Transverse colon (tissue), 4 donors: ENCODE measurements at regions not wholly inside any gene's neighbourhood (a gene's known extent, or its start where the extent isn't known, plus 50 kb on each side); places are given as distances from the start of the nearest gene placed in this dataset.

ENCODE experiments used
- DNase-seq: peaks from one replicate; pipeline ENCODE4 v3.0.0-alpha.2; 2019
- H3K27ac ChIP-seq, 4 donors: fragments of 200-600 bp; sonication (generic); 2 replicates each; pipeline ENCODE4 v1.5.1; 2016 to 2018; ENCODE audit warnings: inconsistent platforms in 4 of 4
- H3K27me3 ChIP-seq: fragments of 200-600 bp; sonication (generic); 2 replicates; pipeline ENCODE4 v1.5.1; 2017; ENCODE audit warnings: inconsistent platforms
- H3K36me3 ChIP-seq, 4 donors: fragments of 200-600 bp; sonication (generic); 2 replicates each; pipeline ENCODE4 v1.5.1; 2017 to 2019; ENCODE audit warnings: inconsistent platforms in 4 of 4
- H3K4me1 ChIP-seq, 4 donors: fragments of 200-600 bp; sonication (generic); 2 replicates each; pipeline ENCODE4 v1.5.1; 2017 to 2020; ENCODE audit warnings: inconsistent platforms in 4 of 4
- H3K4me3 ChIP-seq, 4 donors: fragments of 200-600 bp; sonication (generic); 1 replicate in 1 of 4; 2 replicates in 3 of 4; pipeline versions ENCODE4 v1.5.1 to v1.6.1; 2017 to 2019; ENCODE audit warnings: inconsistent platforms in 4 of 4
- H3K9me3 ChIP-seq, 2 donors: fragments of 200-600 bp; sonication (generic); 2 replicates each; pipeline ENCODE4 v1.5.1; 2017 to 2019; ENCODE audit warnings: inconsistent platforms in 2 of 2
- EP300 ChIP-seq: sonication (generic); formaldehyde crosslinking; IDR thresholded peaks from one replicate; pipeline ENCODE4 v1.6.1; 2017; ENCODE audit warnings: antibody characterized with exemption, low read depth
- POLR2A ChIP-seq: fragments of 450-650 bp; IDR thresholded peaks from one replicate; pipeline ENCODE4 v1.6.1; 2016; ENCODE audit warnings: antibody characterized with exemption, mild to moderate bottlenecking, moderate library complexity
- POLR2AphosphoS5 ChIP-seq, 3 donors: sonication (generic); formaldehyde crosslinking; IDR thresholded peaks; one replicate each; pipeline ENCODE4 v1.6.1; 2016; ENCODE audit warnings: antibody characterized with exemption in 3 of 3
- WGBS, 2 donors: methylation state at CpG; one replicate each; pipeline ENCODE4 v1.1.5; 2018; ENCODE audit warnings: low coverage in 1 of 2; 5-methylcytosine and 5-hydroxymethylcytosine counted together
- in situ Hi-C, 4 donors: fragments of 200-750 bp; cut with MboI; loops; one replicate each; pipeline versions ENCODE4 v1.15.0 to v1.15.1; 2017; ENCODE audit warnings: low sequenced_read_pairs in 3 of 4, low pct_ligation_motif_present in 1 of 4, low pct_unique_long_range_greater_than_20kb in 1 of 4
- intact Hi-C: fragments of 100-400 bp; cut with DNase I; formaldehyde crosslinking; loops from one replicate; pipeline ENCODE4 v1.15.1; 2023; ENCODE audit warnings: low total_unique reads
- TF ChIP-seq, protein P1 (sequence below), 5 experiments: fragments of 200-600 bp in 3 of 5; fragments of 450-650 bp in 2 of 5; sonication (generic) in 3 of 5; IDR thresholded peaks; 1 replicate in 2 of 5; 2 replicates in 3 of 5; pipeline ENCODE4 v1.5.1; 2016 to 2017; ENCODE audit warnings: antibody characterized with exemption in 5 of 5, inconsistent platforms in 3 of 5, mild to moderate bottlenecking in 2 of 5, moderate library complexity in 1 of 5

DNA sequence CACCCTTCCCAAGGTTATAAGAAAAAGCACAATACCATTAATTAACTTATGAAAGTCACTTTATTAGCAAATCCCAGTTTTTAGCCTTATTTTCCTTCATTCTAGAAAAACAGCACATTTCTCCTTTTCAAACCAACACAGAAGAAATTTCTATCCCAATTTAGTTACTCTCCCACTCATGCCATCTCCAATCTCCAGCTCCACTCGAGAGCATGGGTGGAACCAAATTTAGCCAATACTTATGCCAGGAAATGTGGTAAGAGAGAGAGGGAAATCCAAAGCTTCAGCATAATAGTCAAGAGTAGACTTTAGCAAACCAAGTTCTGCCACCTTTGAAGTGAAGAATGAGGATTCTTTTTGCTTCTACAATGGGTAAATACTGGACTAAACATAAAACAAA is 288.8 kb downstream of the KIF2B start:
- Histone ChIP-seq H3K4me3 (no peak overlapping the region), H3K4me1 (no peaks in the 10 kb centered on the region), H3K36me3 (no peaks in the 10 kb centered on the region), H3K27ac (no peak overlapping the region), H3K27me3 (no peaks in the 10 kb centered on the region), H3K9me3 (no peaks in the 10 kb centered on the region)
- DNase-seq = no peak
- in situ Hi-C loops = no loop called here
- intact Hi-C loops = no loop called here
- TF ChIP-seq POLR2AphosphoS5 (IDR thresholded peaks at IDR 0.05) (no peak), POLR2A (no peak), EP300 (no peak)
- TF ChIP-seq, protein P1, sequence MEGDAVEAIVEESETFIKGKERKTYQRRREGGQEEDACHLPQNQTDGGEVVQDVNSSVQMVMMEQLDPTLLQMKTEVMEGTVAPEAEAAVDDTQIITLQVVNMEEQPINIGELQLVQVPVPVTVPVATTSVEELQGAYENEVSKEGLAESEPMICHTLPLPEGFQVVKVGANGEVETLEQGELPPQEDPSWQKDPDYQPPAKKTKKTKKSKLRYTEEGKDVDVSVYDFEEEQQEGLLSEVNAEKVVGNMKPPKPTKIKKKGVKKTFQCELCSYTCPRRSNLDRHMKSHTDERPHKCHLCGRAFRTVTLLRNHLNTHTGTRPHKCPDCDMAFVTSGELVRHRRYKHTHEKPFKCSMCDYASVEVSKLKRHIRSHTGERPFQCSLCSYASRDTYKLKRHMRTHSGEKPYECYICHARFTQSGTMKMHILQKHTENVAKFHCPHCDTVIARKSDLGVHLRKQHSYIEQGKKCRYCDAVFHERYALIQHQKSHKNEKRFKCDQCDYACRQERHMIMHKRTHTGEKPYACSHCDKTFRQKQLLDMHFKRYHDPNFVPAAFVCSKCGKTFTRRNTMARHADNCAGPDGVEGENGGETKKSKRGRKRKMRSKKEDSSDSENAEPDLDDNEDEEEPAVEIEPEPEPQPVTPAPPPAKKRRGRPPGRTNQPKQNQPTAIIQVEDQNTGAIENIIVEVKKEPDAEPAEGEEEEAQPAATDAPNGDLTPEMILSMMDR (IDR thresholded peaks at IDR 0.05) = no peak
- WGBS, 2 donors = 39 to 56% methylated on average over 1 of the region's 1 CpG

DNA sequence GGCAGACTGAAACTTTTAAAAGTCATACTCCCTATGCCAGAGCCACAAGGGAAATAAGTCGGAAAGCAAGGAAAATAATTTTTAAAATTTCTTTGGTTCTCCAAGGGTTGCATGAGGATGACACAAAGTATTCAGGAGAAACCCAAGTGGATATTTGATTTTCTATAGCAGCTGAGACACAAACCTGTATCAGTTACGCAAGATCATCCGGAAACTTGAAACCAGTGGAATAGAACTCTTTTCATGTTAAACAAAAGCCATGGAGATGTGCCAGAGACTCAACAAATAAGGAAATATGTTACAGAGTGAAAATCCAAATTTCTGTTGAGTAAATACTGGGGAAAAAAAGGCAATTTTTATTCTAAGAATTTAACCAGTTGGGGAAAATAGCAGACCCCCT is 294.7 kb downstream of the KIF2B start:
- H3K27ac ChIP-seq = no peak overlapping the region
- intact Hi-C loops = no loop called here
- no peaks in the 10 kb centered on the region for H3K4me1 ChIP-seq
- H3K9me3 ChIP-seq = no peaks in the 10 kb centered on the region
- no peak overlapping the region for H3K4me3 ChIP-seq
- H3K27me3 ChIP-seq = no peaks in the 10 kb centered on the region
- H3K36me3 ChIP-seq = no peaks in the 10 kb centered on the region
- DNase-seq = no peak
- in situ Hi-C loops = no loop called here
- TF ChIP-seq POLR2A = no peak
- WGBS, 2 donors = 86 to 94% methylated on average over 3 of the region's 3 CpGs

DNA sequence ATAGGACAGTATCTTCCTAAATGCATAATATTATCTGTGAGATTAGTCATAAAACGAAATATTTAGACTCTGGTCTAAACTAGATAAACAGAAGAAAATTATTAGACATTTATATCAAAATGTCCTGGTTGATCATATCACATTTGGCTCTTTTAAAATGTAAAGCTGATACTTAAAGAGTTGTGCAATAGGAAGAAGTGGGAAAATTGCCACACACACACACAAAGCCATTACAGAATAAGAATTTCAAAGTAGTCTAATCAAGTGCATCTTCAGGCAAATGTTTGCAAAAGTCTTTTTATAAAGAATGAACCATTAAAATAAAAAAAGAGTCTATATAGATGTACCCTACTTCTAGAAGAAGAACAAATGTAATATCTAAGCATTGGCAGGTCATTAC is 301.7 kb downstream of the KIF2B start:
- intact Hi-C loops (no loop called here), in situ Hi-C loops (no loop called here)
- TF ChIP-seq POLR2A (no peak), EP300 (no peak), POLR2AphosphoS5 (IDR thresholded peaks at IDR 0.05) (no peak)
- TF ChIP-seq, protein P1 (IDR thresholded peaks at IDR 0.05) = no peak
- peaks cover 6% of the 10 kb centered on the region in 2 donors for H3K9me3 ChIP-seq
- no peak for DNase-seq
- H3K27ac ChIP-seq = no peak overlapping the region
- no peaks in the 10 kb centered on the region for H3K4me1 ChIP-seq
- H3K4me3 ChIP-seq = no peak overlapping the region
- H3K27me3 ChIP-seq = no peaks in the 10 kb centered on the region
- H3K36me3 ChIP-seq = no peaks in the 10 kb centered on the region
- 7 to 9% methylated on average over 1 of the region's 1 CpG for WGBS, 2 donors

- H3K36me3 ChIP-seq = no peaks in the 10 kb centered on the region
- intact Hi-C loops = no loop called here
- H3K4me3 ChIP-seq = no peak overlapping the region
- no peak for DNase-seq
- no peak for TF ChIP-seq POLR2AphosphoS5 (IDR thresholded peaks at IDR 0.05)
- TF ChIP-seq EP300 = no peak
- no peak for TF ChIP-seq POLR2A
- TF ChIP-seq, protein P1 (IDR thresholded peaks at IDR 0.05) = no peak
- no peaks in the 10 kb centered on the region for H3K9me3 ChIP-seq
- 82 to 100% methylated on average over 1 of the region's 1 CpG for WGBS, 2 donors
- in situ Hi-C loops = no loop called here
- H3K27ac ChIP-seq = no peak overlapping the region
- no peaks in the 10 kb centered on the region for H3K4me1 ChIP-seq
- H3K27me3 ChIP-seq = no peaks in the 10 kb centered on the region
Measured at GRCh38 chr17:54153423-54153822, 330.7 kb downstream of the KIF2B start.

GRCh38 chr17:54157542-54157941 is 334.8 kb downstream of the KIF2B start:
- H3K9me3 ChIP-seq = no peaks in the 10 kb centered on the region
- no peaks in the 10 kb centered on the region for H3K27me3 ChIP-seq
- intact Hi-C loops (no loop called here), in situ Hi-C loops (no loop called here)
- DNase-seq = no peak
- H3K27ac ChIP-seq = no peak overlapping the region
- H3K4me3 ChIP-seq = no peak overlapping the region
- TF ChIP-seq EP300 (no peak), POLR2AphosphoS5 (IDR thresholded peaks at IDR 0.05) (no peak), POLR2A (no peak)
- TF ChIP-seq, protein P1 (IDR thresholded peaks at IDR 0.05) = no peak
- WGBS, 2 donors = 66 to 73% methylated on average over 2 of the region's 2 CpGs
- H3K4me1 ChIP-seq = no peaks in the 10 kb centered on the region
- no peaks in the 10 kb centered on the region for H3K36me3 ChIP-seq
